ENCODE measurements at regions not wholly inside any gene's neighbourhood (a gene's known extent, or its start where the extent isn't known, plus 50 kb on each side); places are given as distances from the start of the nearest gene placed in this dataset.

DNA sequence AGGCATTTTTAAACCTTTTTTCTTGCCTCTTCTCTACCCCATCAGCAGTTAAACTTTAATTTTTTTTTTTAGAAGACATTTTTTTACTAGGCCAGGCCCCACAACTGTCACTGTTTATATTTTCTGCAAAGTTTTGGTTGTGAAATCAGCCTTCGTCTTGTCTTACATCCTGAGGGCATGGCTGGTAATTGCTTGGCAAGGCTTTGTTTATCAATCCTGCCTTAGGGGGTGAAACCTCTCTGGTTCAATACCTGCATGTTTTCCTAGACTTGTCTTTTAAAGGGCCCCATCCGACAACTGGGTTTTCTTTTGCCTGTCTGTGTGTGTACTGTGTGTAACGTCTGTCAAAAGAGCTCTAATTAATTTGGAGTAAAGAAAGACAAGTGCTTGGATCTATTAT lies 330.0 kb upstream of the CWC22 start:
- DNase-seq (ENCODE audit: low spot score in 2 of 2): no peak
- FAIRE-seq: no peak

DNA sequence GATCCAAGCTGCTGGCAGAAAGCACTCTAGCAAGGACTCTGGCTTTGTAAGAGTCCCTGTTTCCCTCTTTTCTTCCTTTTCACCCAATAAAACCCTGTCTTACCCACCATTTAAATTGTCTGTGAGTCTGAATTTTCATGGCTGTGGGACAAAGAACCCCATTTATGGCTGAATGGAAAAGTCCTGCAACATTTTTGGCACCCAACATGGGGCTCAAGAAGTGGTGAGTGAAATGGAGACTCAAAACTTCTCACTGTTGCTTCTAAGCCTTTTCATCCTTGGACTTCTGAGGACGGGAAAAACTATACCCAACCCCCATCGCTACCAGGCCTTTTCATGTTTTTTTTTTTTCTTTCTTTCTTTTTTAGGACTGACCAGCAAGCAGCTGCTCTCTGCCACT lies 329.5 kb upstream of the CWC22 start:
- no peak for FAIRE-seq
- no peak for DNase-seq (ENCODE audit: low spot score in 2 of 2)

DNA sequence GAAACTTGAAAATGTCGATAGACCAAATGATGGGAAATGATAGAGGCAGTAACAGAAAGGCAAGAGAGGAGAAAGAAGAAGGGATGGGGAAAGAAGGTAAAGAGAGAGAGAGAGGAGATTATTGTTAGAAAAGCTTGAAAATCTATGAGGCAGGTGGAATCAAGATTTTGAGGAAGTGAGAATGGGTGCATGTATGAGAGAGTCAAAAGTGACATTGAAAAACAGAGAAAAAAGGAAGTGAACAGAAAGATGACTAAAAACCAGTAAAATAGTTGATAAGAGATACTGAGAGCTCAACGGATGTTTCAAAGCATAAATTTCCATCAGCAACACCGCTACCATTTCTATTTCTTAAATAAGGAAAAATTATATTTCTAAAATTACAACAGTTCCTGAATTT lies 327.4 kb upstream of the CWC22 start:
- FAIRE-seq: no peak

DNA sequence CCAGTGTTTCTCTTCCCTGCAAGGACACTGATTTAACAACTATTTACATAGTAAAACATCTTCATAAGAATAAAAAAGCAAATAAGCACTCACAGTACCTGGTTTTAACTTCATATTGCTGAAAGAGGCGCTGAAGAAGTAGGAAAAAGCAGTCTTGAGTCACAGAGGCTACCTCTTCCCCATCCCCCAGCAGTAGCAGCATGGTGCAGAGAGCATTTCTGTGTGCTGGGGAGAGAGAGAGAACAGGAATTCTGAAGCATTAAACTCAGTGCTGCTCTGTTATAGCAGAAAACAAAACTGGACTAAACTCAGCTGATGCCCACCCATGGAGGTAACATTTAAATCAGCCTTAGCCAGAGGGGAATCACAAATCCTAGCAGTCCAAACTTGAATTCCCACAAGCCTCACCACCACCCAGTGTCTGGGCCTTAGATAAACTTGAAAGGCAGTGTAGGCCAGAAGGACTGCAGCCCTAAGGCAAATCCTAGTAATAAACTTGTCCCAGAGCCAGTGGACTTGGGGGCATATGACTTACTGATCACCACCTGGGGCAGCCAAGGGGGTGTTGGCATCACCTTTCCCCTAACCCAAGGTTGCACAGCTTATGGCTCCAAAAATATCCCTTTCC lies 321.8 kb upstream of the CWC22 start:
- FAIRE-seq (no peak), DNase-seq (ENCODE audit: low spot score in 2 of 2) (no peak)

More for the DNA sequence above, 327.4 kb upstream of the CWC22 start:
- DNase-seq (ENCODE audit: low spot score in 2 of 2): no peak

DNA sequence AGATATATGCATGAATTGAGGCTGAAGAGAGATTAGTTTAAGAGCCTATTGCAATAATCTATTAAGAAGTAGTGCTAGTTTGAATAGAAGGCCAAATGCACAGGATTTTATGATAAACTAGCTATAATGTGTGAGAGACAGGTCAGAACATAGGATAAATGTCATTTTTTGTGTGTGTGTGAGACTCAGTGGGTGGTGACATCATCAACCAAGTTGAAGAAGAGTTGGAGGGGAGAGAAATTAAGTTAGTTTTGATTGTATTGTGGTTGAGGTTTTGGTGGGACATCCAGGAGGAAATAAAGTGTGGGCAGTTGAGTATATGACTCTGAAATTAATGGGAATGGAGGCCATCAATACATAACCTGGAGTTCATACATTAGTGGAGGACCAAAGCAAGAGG lies 320.1 kb upstream of the CWC22 start:
- DNase-seq (ENCODE audit: low spot score in 2 of 2) (no peak), FAIRE-seq (no peak)

DNA sequence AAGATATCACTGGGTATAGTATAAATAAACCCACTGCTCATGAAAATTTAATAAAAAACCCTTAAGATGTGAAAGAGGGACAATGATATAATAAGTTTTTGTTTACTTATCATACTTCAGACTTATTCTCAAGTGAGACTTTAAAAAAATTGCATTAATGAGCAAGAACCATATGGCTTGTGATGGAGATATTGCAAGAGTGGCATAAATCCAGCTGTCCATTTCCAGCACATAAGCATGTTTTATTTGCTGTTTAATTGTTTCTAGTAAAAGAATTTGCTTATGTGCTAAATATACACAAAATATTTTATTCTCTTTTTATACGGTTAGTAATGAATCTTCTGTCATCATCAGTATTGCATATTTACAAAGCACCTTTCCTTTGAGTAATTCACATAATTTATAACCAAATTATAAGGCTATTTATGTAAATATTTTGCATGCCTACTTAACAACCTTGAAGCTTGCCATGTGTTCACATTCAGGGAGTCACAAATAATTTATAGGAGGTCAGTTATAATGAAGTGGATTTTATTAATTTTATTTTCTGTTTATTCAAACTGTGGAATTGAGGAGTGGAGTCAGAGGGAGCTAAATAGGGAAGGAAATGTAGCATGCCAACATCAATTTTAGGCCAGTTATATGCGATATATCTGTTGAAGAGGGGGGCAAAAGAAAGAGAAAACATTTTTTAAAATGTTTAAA lies 318.5 kb upstream of the CWC22 start:
- FAIRE-seq (no peak), DNase-seq (ENCODE audit: low spot score in 2 of 2) (no peak)

DNA sequence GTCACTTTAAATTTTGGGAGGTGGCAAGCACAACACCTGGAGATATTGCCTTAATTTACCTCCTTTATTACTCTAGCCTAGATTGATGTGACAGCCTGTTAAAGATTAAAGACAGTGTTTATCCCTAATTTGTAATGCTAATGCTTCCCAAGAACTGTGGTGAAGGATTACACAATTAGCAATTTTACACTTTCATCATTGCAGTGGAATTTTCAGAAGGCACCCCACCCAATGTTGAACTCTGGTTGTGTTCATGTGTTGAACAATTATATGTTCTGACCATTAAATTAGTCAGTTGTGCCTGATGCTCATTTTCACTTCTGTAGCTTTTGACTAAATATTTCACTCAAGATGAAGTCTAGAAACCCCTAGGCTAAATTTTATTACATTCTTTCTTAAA lies 317.1 kb upstream of the CWC22 start:
- FAIRE-seq (no peak), DNase-seq (ENCODE audit: low spot score in 2 of 2) (no peak)

DNA sequence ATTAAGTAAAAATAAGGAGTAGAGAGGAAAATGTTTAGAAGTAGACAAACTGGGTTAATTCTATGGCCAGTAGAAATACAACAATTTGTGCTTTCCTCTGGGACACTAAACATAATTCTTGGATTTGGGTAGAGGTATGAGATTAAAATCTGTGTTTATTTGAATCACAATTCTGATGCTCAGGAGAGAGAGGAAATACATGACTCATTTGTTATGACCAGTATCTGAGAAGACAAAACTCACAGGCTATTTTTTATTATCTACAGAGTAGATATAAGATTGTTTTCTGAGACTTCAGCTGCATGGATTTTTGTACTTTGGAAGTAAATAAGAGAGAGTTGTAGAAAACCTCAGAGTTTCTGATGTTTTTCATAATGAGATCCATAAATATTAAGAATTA lies 315.7 kb upstream of the CWC22 start:
- DNase-seq (ENCODE audit: low spot score in 2 of 2) (no peak), FAIRE-seq (no peak)

DNA sequence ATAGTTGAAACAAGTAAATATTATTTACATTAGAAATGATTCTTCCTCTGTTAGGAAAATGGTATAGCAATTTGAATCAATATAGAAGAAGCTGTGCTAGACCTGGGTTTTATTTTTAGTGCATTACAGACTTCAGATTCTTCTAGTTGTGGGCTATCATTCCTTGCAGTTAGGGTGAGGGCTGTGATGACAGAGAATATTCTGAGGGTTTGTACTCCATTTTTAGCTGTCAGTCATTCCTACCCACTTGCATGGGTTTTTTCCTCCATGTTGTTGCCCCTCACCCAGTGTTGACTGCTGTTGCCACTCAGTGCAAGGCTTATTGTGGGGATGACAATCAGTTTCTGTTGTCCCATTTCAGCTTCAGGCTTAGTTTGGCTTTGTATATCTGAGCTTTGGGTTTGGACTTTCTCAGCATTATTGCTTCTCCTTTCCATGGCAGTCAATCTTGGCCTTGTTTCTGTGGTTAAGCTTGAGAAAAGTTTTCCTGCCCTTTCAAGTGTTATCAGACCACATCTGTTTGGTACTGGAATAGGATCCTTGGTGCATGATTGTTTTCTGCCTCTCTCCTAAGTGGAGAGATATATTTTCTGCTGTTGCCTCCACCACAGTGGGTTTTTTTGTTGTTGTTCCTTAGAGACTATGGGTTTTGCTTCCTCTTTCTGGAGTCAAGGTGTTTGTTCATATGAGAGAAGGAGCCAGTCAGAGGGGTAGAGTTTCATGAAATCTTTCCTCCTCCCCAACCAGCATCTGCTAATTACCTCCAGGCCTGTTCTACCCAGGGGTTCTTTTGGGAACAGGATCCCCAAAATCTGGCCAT lies 312.7 kb upstream of the CWC22 start:
- FAIRE-seq: no peak
- DNase-seq (ENCODE audit: low spot score in 2 of 2): no peak

DNA sequence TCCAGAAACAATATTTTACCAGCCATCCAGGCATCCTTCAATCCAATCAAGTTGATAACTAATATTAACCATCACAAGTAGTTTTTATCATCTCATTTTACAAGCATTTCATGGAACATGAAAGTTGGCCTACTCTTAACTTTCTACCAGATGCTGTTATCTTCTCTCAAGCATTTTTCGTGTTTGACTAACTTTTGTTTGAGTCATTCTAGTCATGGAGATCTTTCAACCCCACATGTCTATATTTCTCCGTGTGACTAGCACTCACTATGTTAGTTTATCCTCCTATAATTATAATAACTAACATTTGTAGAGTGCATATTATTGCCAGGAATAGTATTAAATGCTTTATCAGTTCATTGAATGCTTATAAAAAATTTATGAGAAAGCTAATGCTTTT lies 307.0 kb upstream of the CWC22 start:
- FAIRE-seq (no peak), DNase-seq (ENCODE audit: low spot score in 2 of 2) (no peak)

DNA sequence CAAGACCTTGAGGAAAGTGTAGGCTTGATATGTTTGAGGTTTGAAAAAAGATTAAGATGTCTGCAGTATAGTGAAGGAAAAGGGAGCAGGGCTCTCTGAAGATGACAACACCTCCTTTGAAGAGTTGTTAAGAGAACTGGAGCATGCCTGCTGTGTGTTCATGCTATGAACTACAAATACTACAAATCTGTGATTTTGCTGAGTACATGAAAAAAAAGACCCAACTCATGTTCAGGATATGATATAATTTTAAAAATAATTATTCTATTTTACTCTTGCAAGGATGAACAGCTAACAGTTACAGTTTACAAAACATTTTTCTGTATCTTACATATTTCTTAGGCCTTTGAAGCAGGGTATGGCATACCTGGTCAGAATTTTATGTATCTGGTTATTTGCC lies 305.4 kb upstream of the CWC22 start:
- DNase-seq (ENCODE audit: low spot score in 2 of 2) (no peak), FAIRE-seq (no peak)

DNA sequence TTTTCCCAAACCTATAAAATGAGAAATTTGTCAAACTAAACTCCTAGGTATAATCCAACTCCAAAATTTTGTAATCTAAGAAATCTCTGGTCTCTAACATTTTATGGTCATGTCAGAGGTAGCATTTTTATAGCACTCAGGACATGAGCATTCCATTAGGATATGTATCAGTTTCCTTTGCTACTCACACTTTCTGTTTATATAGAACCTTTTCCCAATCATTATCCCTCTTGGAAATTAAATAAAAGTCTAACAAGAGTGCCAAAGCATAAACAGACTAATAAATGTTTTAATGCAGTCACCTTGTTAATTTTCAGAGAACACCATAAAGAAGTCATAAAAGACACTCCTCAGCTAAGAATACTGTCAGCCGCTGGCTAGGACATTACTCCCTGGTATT lies 300.0 kb upstream of the CWC22 start:
- FAIRE-seq (no peak), DNase-seq (ENCODE audit: low spot score in 2 of 2) (no peak)

DNA sequence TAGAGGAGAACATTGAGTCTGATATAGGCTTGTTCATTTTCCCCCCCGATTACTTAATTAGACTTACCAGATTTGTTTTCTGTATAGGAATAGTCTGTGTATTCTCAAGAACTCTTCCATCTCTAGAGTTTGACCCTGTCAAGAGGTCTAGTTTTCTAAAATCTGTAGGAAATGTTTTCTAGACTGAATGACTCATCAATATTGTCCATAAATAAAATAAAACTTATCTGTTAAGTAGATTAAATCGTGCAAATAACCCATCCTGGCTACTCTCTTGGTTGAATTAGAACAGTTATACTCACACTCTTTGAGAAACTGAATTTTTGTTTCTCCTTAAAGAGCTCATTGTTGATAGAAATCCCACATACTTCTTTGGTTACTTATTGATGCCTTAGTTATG lies 299.2 kb upstream of the CWC22 start:
- FAIRE-seq (no peak), DNase-seq (ENCODE audit: low spot score in 2 of 2) (no peak)

DNA sequence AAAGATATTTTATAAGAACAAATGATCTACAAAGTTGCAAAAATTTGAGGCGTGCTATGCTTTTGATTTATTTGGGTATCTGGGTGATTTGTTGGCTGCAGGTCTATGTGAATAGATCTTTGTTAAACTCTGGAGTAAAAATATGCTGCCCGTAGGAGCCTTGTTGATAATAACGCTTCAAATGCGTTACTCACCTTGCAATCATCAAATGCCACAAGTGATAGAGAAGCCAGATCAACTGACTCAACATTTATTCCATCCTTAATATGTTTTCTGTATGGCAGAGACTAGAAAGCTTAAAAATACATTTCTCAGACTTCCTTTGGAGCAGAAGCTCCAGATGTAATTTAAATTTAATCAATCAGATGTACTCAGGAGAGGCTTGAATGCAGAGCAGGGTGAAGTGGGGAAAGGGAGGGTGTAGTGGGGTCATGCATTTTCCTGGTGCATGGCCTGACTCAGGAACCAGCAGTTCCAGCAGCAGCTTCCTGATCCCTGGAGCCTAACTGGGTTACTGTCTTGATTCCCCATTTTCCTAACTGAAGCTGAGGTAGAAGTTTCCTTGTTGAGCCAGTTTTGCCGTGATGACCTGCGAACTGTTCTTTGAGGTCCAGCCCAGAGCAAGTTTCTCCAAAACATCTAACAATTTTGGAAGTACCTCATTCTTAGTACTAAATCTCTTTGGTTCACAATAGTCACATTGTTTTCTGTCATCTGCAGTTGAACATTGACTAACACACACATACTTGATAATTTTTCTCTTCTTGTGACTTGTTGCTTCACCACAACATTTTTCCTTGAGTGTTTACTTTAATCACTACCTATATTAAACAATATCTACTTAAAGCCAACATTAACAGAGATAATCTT lies 284.7 kb upstream of the CWC22 start:
- FAIRE-seq: no peak
- no peak for DNase-seq (ENCODE audit: low spot score in 2 of 2)

DNA sequence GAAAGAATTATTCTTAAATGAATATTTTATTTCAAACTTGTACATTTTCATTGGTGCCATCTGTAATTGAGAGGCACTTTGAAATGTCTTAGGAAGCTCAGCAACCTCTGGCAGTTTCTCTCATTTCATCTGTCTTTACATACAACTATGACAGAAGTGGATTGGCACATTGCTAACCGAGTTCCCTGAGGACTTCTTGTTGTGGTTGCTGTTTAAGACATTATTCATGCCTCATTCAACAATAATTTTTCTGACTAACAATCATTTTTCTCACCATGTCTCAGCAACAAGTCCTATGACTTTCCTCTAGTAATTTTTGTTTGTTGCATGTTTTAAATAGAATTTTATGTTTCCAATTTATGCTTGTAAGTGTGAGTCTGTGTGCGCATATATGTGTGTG lies 284.0 kb upstream of the CWC22 start:
- DNase-seq (ENCODE audit: low spot score in 2 of 2) (no peak), FAIRE-seq (no peak)

DNA sequence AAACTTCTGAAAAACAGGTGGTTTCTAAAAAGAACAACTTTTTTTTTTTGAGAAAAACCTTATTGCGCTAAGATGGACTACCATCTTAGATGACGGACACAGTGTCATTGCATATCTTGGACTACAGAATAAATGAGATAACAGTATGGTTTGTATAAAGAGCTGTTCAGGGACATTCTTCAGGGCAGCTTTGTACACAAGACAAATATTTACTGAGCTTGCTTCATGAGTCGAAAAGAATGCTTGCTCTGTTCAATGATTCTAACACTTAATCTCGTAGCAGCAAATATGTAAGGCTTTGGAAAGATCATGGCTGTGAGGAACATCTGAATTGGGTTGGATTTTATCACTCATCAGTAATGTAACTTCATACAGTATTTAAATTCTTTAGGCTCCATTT lies 282.5 kb upstream of the CWC22 start:
- no peak for FAIRE-seq
- DNase-seq (ENCODE audit: low spot score in 2 of 2): no peak

DNA sequence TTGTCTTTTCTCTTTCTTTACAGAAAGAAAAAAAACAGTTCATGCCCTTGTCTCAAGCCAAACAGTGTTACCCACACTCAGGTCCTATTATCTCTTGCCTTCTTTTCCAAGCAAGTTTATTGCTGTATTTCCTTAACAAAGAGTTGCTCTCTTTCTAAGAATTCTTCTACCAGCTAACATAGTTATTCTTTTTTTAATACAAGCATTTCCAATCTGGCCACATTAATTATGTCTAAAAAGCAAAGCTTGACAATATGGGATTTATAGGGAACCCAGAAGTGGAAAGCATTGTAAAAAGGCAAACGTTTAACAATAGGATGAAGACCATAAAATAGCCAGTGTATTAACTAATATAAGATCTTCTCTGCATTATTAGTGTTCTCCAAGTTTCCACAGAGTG lies 272.5 kb upstream of the CWC22 start:
- DNase-seq (ENCODE audit: low spot score in 2 of 2) (no peak), FAIRE-seq (no peak)

DNA sequence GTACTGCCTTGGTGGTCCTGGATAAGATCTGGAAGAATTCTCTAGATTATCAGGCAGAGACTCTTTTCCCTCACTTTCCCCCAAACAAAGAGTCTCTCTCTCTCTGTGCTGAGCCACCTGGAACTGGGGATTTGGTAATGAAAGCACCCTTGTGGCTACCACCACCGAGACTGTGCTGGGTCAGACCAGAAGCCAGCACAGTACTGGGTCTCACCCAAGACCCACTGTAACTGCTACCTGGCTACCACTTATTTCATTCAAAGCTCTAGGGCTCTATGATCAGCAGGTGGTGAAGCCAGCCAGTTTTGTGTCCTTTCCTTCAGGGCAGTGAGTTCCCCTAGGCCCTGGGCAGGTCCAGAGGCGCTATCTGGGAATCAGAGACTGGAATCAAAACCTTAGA lies 269.6 kb upstream of the CWC22 start:
- DNase-seq (ENCODE audit: low spot score in 2 of 2): no peak
- FAIRE-seq: no peak

DNA sequence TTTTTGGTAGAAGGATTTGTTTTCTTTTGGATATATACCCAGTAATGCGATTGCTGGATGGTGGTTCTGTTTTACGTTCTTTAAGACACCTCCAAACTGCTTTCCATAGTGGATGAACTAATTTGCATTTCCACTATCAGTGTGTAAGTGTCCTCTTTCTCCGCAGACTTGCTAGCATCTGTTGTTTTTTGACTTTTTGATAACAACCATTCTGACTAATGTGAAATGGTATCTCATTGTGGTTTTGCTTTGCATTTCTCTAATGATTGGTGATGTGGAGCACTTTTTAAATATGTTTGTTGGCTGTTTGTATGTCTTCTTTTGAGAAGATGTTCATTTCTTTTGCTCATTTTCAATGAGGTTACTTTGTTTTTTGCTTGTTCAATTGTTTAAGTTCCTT lies 260.9 kb upstream of the CWC22 start:
- no peak for FAIRE-seq
- no peak for DNase-seq (ENCODE audit: low spot score in 2 of 2)

DNA sequence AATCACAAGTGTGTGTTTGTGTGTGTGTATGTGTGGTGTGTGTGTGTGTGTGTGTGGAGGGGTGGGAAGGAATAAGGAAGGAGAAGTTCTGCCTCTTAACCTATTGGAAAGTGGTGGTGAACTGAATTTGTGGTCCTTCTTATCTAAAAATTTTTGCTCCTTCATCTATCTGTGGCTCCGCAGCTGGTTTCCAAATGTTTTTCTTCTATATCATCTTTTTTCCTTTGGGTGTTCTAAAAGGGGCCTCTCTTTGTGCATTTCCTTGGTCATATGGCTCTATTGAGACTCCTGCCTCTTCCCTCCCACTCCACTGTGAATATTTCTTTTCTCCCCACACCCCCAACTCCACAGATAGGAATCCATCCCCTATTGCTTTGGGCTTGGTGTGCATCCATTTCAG lies 254.9 kb upstream of the CWC22 start:
- DNase-seq (ENCODE audit: low spot score in 2 of 2) (no peak), FAIRE-seq (no peak)

DNA sequence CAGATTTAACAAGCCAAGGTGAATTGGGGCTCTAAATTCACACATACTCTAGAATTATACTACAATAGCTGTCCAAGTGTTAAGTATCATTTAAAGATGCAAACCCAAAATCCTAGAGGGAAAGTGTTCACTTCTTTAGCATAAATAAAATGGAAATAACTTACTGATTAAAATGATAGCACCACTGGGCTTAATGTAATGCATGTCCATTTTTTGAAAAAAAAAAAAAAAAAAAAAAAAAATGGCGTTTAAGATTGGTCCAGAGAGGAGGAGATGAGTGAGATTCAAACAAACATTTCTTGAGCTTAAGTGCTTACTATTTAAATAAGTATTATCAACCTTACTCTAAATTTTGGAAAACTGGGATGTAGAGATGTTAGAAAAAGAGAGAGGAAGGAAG lies 251.5 kb upstream of the CWC22 start:
- no peak for FAIRE-seq
- no peak for DNase-seq (ENCODE audit: low spot score in 2 of 2)
